MCF 10A (cell line): ENCODE measurements at regions not wholly inside any gene's neighbourhood (a gene's known extent, or its start where the extent isn't known, plus 50 kb on each side); places are given as distances from the start of the nearest gene placed in this dataset.

Experiments used
- BruUV-seq: library from RNA; stranded (reverse); fragments of 400-500 nt; replicated peaks from 2 replicates; lab custom pipeline; 2021; lab: Mats Ljungman, UMichigan
- CTCF ChIA-PET: fragments of 300-600 bp; sonication (Branson Sonifier 250); formaldehyde crosslinking; extraction: SDS; loops from one replicate; lab custom pipeline; 2021; ENCODE audit warnings: antibody characterized with exemption, inconsistent platforms; lab: Yijun Ruan, JAX
- POLR2A ChIA-PET: fragments of 300-600, 350-650 bp; sonication (Branson Sonifier 250); formaldehyde crosslinking; extraction: SDS; loops from one replicate; lab custom pipeline; 2020; ENCODE audit warnings: antibody characterized with exemption, inconsistent platforms; lab: Yijun Ruan, JAX
- DNase-seq: peaks from one replicate; pipeline ENCODE4 v3.0.0-alpha.2; 2018; ENCODE audit not compliant: unreplicated experiment
- H3K27ac Mint-ChIP-seq: one replicate; pipeline ENCODE4 v1.8.0; 2022; ENCODE audit warnings: mild to moderate bottlenecking, low read depth, mixed read lengths; ENCODE audit not compliant: unreplicated experiment
- H3K27me3 Mint-ChIP-seq: one replicate; pipeline ENCODE4 v1.8.0; 2022; ENCODE audit warnings: mixed read lengths; ENCODE audit not compliant: insufficient read depth, unreplicated experiment
- H3K36me3 Mint-ChIP-seq: one replicate; pipeline ENCODE4 v1.8.0; 2022; ENCODE audit warnings: mild to moderate bottlenecking, moderate library complexity, mixed read lengths; ENCODE audit not compliant: insufficient read depth, unreplicated experiment
- H3K4me1 Mint-ChIP-seq: one replicate; pipeline ENCODE4 v1.8.0; 2022; ENCODE audit warnings: mixed read lengths; ENCODE audit not compliant: insufficient read depth, unreplicated experiment
- H3K4me3 Mint-ChIP-seq: one replicate; pipeline ENCODE4 v1.8.0; 2022; ENCODE audit warnings: mild to moderate bottlenecking, moderate library complexity, mixed read lengths; ENCODE audit not compliant: unreplicated experiment
- H3K9me3 Mint-ChIP-seq: one replicate; pipeline ENCODE4 v1.8.0; 2022; ENCODE audit warnings: mixed read lengths; ENCODE audit not compliant: unreplicated experiment
- intact Hi-C: fragments of 100-400 bp; cut with micrococcal nuclease; formaldehyde crosslinking; loops from 2 replicates; pipeline ENCODE4 v1.14.1; 2022
- TF ChIP-seq, protein P1 (sequence below): fragments of 200-600 bp; IDR thresholded peaks from one replicate; pipeline ENCODE4 v1.8.0; 2022; ENCODE audit warnings: antibody characterized with exemption, mild to moderate bottlenecking; ENCODE audit not compliant: unreplicated experiment

DNA sequence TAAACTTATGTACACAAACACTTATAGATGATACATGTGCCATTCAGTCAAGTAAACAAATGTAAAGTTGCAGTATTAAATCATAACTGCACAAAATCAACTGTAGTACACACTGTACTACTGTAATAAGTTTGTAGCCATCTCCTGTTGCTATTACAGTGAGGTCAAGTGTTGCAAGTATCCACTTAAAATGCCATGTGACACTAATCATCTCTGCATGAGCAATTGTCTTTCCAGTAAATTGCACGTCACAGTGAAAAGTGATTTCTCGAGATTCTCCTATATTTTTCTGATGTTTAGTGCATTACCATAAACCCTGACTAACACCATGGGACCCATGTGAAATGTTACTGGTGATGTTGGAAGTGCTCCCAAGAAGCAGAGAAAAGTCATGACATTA lies 293.3 kb upstream of the SP4 start:
- ChIA-PET CTCF (no interaction called here), POLR2A (no interaction called here)
- no TSS peak for BruUV-seq
- intact Hi-C loops = no loop called here
- TF ChIP-seq, protein P1, sequence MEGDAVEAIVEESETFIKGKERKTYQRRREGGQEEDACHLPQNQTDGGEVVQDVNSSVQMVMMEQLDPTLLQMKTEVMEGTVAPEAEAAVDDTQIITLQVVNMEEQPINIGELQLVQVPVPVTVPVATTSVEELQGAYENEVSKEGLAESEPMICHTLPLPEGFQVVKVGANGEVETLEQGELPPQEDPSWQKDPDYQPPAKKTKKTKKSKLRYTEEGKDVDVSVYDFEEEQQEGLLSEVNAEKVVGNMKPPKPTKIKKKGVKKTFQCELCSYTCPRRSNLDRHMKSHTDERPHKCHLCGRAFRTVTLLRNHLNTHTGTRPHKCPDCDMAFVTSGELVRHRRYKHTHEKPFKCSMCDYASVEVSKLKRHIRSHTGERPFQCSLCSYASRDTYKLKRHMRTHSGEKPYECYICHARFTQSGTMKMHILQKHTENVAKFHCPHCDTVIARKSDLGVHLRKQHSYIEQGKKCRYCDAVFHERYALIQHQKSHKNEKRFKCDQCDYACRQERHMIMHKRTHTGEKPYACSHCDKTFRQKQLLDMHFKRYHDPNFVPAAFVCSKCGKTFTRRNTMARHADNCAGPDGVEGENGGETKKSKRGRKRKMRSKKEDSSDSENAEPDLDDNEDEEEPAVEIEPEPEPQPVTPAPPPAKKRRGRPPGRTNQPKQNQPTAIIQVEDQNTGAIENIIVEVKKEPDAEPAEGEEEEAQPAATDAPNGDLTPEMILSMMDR = no peak
- no peaks in the 10 kb centered on the region for H3K27me3 Mint-ChIP-seq
- H3K4me1 Mint-ChIP-seq = no peaks in the 10 kb centered on the region
- no peak for DNase-seq
- no peaks in the 10 kb centered on the region for H3K36me3 Mint-ChIP-seq
- H3K9me3 Mint-ChIP-seq = no peaks in the 10 kb centered on the region
- H3K4me3 Mint-ChIP-seq = no peak overlapping the region
- no peak overlapping the region for H3K27ac Mint-ChIP-seq

DNA sequence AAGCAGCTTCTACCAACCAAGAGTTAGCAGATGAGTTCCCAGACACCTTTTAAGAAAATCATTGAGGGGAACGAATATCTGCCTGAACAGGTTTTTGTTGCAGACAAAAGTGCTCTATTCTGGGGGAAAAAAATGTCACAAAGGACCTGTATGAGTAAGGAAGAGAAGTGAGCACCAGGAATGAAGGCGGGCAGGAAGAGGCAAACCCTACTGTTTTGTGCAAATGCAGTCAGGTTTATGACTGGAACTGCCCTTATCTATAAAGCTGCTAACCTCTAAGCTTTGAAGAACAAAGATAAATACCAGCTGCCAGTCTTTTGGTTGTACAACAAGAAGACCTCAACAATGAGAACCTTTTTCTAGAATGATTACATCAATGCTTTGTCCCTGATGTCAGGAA lies 292.4 kb upstream of the SP4 start:
- ChIA-PET POLR2A (no interaction called here), CTCF (interaction anchor here (0.6 kb wide), 1 partner anchor 16 kb away, joined by 5 read pairs; no protein-coding TSS in a partner anchor)
- Mint-ChIP-seq H3K4me3 (no peak overlapping the region), H3K36me3 (no peaks in the 10 kb centered on the region), H3K9me3 (no peaks in the 10 kb centered on the region), H3K4me1 (no peaks in the 10 kb centered on the region), H3K27me3 (no peaks in the 10 kb centered on the region), H3K27ac (no peak overlapping the region)
- intact Hi-C loops = no loop called here
- TF ChIP-seq, protein P1 = no peak
- no TSS peak for BruUV-seq
- no peak for DNase-seq

- CTCF ChIA-PET = no interaction called here
- BruUV-seq = no TSS peak
- TF ChIP-seq, protein P1 = no peak
- no peak overlapping the region for H3K27ac Mint-ChIP-seq
- H3K9me3 Mint-ChIP-seq = no peaks in the 10 kb centered on the region
- H3K4me1 Mint-ChIP-seq = no peaks in the 10 kb centered on the region
- no peaks in the 10 kb centered on the region for H3K36me3 Mint-ChIP-seq
- H3K27me3 Mint-ChIP-seq = no peaks in the 10 kb centered on the region
- H3K4me3 Mint-ChIP-seq = no peak overlapping the region
- POLR2A ChIA-PET = no interaction called here
- intact Hi-C loops = no loop called here
- no peak for DNase-seq
These were observed 290.2 kb upstream of the SP4 start for GRCh38 chr7:21137640-21138039.

DNA sequence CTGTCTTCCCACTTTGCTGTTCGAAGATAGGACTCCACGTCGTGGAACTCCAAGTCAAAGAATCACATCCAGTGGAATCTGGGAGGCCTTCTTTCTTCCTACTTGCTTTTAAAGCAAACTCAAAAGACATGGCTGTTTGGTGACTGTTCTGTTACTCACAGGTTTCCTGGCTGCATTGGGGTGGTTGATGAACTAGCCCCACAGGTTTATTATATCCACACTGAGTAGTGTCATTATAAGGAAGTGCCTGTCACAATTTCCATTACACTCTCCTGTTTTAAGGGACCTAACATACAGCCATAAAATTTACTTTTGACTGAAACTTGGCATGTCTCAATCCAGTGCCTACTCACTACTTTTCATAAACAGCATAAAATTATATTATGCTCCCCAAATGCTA lies 287.3 kb upstream of the SP4 start:
- ChIA-PET CTCF (no interaction called here), POLR2A (no interaction called here)
- no peak overlapping the region for H3K27ac Mint-ChIP-seq
- H3K36me3 Mint-ChIP-seq = no peaks in the 10 kb centered on the region
- no TSS peak for BruUV-seq
- no peaks in the 10 kb centered on the region for H3K9me3 Mint-ChIP-seq
- no peaks in the 10 kb centered on the region for H3K4me1 Mint-ChIP-seq
- no peaks in the 10 kb centered on the region for H3K27me3 Mint-ChIP-seq
- TF ChIP-seq, protein P1 = no peak
- intact Hi-C loops = no loop called here
- DNase-seq = no peak
- no peak overlapping the region for H3K4me3 Mint-ChIP-seq
